ENCODE measurements at regions not wholly inside any gene's neighbourhood (a gene's known extent, or its start where the extent isn't known, plus 50 kb on each side); places are given as distances from the start of the nearest gene placed in this dataset.

DNA sequence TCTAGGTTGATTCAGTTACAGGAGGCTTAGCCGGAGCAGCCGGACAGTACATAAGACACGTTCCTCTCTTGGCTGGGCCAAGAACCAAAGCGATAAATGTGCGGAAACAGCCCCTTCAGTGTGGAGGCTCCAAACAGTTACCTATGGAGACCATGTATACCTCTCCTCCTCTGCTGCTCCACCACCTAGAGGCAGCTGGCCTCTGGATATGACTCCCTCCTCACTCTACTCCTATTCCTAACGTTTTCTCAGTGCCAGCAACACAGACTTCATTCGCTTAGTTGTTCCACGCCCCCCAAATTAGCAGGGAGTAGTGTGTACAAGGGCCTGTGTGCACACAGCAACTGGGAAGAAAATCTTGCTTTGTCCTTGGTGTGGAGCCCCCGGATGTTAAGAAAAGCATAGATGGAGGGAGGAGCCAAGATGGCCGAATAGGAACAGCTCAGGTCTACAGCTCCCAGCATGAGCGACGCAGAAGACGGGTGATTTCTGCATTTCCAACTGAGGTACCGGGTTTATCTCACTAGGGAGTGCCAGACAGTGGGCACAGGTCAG is 362.3 kb upstream of the KIRREL3 start:
- no peak for DNase-seq

DNA sequence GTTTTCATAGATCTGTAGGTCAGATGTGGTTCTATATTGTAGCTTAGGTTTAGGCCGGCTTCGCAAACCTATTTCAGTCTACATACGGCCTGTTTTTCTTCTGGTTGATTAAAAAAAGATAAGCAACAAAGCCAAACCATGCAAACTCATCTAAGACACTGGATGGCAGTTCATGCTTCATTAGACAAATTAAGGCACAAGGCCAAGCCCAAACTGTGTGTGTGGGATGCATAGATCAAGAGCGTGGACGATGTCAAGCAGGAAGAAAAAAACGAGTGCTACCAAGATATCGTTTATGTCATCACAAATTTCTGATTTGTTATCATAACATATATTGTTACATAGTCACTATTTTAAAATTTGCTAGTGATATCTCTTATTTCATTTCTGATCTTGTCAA is 357.6 kb upstream of the KIRREL3 start:
- no peak for DNase-seq

DNA sequence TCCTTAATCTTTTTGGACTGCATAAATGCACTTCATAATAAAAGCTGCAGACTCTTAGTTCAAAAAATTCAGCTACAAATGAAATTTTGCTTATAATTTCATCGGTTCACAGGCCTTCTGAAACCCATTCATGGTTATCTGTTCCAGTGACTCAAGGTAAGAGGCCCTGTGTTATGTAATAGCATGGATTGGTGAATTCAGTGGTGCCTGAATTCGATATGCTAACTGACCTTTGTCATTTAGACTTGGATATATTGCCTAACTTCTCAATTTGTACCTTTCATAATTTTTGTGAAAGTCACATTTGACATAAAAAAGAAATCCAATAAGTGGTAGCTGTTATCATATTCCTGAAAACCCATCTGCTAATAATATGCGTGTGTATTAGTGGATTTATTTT is 349.9 kb upstream of the KIRREL3 start:
- DNase-seq: no peak

DNA sequence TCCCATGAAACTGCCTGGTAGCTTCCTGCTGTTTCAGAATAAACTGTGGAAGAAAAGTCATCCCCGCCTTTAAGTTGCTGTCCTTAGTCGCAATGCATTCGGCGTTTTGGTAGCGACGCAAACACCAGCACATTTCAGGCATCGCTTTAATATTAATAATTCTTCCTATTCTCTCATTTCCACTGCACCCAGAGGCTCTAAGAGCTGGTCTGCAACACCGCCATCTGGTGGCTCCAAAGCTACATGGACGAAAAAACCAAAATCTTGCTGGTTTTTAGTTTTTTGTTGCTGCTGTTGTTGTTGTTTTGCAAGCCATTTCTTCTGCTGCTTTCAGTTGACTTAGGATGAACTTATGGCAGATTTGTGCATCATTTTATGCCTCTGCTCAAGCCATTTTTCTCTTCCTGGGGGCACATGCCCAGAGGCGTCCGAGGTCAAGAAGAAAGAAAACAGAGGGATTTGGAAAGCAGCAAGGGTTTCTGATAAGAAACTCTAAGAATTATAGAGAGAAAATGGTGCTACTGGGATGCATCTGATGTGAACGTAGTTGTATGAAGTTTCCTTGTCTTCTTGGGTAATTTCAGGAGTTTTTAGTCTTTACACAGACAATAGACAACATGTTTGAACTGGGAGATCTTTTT is 345.4 kb upstream of the KIRREL3 start:
- DNase-seq: peak; percentile 14

DNA sequence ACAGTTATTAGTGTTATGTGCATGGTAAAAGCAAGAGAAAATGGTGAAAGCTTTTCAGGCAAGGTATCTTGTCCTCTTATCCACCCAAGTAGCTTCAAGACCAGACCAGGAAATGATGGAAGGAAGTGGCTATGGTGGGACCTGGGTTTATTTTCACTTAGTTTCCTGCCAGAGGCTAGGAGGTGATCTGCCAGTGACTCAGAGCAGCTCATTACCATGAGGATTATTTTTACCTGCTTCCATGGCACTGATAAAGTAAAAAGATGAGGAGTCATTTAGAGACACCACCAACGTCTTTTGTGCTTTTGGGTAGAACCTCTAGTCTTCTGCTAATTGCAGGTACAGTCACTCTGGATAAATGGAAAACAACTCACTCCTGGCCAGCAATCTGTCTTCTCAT is 339.9 kb upstream of the KIRREL3 start:
- DNase-seq: no peak

DNA sequence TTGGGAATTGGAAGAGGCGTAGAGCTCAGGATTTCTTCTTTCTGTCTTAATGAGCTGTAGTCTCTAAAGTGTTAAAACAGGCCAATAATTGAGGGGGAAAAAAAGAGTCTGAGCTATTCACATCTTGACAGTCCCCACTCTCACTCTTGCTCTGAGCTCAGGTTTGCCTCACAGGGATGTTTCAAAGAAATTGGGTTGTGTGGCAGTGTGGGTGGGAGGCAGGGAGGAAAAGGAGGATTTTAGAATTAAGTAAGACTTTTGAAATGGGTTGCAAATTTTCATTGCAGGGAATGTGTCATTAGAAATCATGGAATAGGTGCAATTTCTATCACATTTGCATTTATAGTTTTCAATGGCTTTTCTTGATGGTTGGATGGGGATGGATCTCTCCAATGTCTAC is 338.8 kb upstream of the KIRREL3 start:
- DNase-seq: no peak

DNA sequence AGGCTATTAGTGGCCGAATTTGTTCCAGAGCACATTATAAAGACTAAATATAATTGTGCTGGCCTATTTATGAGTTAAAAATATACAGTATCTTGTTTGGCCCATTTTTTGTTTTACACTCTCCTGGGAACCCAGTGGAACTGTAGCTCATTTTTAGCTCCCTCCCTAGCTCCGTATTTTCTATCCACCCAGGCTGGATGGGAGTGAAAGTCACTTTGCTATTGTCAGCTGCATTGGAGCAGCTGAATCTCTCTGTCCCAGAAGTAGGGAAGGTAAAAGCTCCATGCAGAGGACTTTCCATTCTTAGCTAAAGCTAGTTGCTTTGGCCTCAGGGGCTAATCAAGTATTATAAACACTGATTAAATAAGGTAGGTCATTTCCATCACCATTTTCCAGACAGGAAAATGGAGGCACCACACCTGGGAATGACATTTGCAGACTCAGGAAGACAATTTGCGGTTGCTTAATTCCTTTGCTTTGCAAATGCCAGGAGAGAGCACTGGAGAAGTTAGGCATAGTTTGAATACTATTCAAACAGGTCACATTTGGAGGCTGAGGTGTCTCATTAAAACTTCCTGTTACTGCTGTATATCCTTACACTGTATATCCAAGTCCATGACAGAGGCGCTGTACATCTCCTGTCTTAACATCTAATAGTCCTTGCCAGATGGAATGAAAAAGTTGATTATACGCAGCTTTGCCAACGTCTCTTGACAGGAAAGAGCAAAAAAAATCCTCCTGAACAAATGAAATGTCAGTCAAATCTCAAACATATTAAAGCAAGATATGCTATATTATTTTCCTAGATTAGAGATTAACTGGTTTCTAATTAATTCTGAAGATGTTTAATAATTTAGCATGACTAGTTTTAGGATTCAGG is 338.1 kb upstream of the KIRREL3 start:
- DNase-seq: no peak

DNA sequence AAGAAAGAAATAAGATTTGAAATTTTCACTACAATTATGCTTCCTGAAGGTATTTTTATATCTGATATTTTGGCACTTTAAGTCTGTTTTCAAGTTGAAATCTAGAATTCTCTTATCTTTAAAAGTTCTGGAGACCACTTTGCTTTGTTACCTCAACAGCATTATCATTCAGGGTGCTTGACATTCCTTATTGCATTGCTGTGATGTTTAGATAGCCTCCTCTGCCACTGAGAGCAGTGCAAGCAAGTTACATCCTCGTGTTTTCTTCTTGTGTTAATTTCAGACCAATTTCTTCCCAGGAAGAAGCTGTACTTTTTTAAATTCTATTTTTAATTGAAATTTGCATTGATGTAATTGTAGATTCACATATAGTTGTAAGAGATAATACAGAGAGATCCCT is 333.9 kb upstream of the KIRREL3 start:
- DNase-seq: no peak

DNA sequence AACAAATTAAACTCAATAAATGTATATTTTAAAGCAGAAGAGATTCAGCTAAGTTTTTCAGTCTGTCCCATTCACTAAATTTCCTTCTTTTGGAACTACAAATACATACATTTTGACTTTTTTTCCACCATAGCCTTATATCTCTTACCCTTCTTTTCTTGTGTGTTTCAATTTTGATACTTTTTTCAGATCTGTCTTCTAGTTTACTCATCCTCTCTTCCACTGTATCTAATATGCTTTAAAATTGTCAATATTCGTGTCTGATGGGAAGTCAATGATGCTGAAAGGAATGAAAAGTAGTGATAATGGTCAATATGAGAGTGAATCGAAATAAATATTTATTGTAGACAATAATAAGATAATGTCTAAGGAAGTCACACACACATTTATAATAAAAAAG is 332.3 kb upstream of the KIRREL3 start:
- DNase-seq: no peak

DNA sequence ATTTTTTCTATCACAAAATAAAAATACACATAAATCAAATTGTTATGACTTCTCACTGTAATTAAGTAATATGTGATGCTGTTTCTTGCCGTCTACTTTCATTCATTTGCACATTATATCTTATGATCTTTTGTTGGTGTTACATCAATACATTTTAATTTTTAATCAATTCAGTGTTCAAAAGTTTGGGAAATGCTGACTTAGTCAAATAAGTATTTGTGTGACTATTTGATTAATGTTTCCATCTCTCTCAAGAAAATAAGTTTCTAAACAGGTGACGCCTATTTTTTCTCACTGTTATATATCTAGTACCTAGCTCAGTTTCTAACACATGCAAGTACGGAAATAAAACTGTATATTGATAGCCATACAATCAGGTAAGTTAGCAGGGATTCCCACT is 329.5 kb upstream of the KIRREL3 start:
- no peak for DNase-seq

DNA sequence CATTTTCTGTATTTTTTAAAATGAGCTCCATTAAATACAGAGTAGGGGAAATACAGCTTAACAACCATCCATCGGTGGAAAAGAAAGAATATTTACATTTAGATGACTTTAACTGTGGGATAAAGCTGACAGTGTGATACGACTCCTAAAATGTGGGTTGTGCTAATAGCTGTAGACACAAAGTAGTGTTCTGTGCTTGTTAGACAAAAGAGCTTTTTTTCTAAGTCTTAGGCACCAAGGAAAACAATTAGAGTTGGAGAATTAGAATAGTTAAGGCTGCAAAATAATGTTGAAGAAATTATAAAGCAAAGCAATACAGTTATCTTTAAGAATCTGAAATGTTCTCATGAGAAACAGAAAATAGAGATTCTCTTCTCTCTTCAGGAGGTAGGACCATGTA is 307.7 kb upstream of the KIRREL3 start:
- no peak for DNase-seq

DNA sequence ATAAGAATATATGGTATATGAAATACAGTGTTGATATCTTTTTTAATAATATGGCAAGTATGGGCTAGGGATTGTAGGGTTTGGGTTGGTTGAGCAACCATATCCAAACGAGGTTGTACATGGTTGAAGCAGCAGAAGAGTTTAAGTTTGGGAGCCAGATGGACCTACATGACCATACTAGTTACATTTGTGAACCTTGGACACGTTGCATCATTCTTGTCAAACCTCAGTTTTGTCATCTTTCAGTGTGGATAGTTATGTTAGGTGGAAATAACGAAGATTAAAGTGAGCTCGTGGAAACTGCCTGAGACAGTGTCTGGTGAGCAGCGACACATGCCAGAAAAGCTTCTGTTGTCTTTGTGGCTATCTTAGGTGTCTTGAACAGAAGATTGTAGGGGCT is 307.1 kb upstream of the KIRREL3 start:
- DNase-seq: no peak

DNA sequence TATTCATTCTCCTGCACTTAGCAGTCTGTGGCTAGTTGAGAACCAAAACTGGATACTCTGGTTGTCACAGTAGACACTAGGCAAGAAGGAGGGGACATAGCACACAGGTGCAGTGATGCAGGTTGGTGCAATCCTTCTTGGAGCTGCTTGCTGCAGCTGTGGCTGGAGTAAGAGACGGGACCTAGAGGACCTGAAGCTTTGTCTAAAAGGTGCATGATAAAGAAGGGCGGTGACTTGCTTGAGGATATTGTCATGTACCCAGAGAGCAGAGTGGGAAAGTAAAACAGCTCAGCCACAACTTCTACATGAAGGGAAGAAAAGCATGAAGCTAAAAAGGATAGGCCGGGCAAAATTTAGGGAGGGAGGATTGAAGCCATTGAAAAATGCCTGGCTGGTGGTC is 304.1 kb upstream of the KIRREL3 start:
- DNase-seq: no peak

DNA sequence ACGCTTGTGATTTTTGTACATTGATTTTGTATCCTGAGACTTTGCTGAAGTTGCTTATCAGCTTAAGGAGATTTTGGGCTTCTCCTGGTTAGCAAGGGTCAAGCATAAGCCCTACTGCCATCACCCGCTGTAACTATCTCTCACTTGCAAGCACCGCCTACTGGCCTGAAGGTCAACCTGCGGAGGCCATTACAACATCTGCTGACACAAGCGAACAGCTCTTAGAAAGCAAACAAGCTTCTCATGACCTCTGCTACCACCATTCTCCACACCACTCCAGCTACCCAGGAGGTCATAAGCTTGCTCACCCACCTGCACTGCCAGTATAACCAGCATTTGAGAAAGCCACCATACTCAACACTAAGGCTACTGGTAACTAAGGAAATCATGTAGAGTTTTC is 288.4 kb upstream of the KIRREL3 start:
- DNase-seq: no peak

DNA sequence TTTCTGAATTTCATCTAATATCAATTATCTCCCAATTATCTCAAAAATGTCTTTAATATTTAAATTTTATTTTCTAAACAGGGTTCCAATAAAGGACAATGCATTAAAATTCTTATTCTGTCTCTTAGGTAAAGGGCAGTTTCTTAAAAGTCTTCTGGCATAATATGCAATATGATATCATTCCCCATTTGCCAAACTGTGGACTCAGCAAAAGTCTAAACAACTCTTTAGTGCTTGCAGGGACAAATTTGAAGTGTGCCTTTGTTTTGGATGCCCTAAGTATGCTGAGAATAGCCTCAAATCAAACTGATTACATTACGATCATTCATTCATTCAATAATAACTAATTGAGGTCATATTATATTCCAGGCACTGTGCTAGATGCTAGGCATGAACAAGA is 281.0 kb upstream of the KIRREL3 start:
- DNase-seq: no peak

DNA sequence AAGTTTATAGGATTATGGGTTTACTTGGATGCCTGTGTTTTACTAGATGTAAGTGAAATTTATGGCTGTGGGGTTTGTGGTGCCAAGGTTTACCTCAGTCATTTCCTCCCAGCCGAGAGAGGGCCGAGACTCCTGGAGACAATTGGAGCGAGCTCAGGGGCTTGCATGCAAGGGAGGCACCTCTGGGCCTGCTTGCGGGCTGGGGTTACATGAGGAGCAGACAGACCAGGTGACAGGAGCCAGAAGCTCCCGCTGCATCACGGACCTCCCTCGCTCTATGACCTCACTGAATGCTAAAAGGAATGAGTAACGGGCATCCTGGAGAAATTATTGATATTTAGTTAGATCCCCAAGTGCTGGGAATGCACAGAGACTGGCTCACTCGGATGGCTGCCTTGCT is 275.2 kb upstream of the KIRREL3 start:
- no peak for DNase-seq

DNA sequence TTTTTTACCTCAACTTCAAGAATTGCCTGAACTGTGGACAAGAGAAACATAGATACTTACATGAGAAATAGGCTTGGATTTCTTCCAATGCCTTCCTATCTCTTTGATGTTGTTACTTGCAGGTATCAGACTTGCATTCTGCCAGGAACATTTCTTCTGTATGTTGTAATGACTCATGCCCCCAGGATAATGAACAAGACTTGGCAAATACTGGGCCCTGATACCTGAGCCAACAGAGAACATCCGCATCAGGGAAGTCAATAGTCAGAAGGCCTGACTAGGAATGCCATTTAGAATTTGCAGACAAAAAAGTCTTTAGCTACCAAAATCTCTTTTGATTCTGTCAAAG is 273.7 kb upstream of the KIRREL3 start:
- no peak for DNase-seq

DNA sequence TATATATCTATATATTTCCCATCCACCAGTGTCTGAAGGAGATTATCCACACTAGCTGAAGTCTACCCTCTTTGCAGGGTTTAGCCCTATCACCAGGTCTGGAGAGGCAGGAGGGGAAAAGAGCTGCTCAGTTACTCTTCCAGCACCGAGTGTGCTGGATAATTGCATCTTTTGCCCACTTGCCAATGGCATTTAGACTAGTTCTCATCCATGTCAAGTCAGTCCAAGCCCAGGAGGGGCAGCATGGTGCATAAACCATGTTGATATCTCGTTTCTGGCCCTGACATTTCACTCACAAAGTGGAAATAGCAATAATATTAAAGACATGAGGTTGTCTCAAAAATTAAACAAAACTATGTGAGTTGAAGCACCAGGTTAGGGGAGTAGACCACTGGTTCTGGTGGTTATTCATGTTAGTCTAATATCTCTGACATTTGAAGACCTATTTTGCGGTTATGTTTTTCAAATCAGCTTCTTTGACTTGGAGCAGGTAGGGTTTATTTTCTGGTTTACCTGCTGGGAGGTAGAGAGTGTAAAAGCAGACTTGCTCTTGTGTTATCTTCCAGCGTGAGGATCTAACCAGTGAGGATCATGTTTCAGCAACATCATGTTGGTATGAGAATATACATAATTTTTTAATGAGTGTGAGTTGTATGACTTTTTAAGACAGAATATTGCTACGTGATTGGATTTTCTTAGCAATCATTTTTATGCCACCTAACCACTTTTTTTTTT is 273.2 kb upstream of the KIRREL3 start:
- DNase-seq: no peak

DNA sequence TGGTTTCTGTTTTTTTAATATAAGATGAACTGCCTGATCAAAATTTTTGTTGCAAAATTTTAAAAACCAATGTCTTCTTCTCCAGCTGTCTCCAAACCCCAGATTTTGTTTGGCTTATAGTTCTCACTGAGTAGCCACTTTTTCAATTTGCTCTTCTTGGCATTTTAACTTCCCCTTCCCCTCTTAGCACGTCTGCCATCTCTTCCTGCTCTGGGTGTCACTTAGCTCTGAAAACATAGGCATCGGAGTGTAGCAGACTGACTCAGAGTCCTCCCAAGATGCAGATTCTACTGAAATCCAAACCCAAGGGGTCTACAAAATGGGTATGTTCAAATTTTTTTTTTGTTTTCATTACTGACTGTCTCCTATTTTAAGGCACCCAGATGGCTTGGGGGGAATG is 270.3 kb upstream of the KIRREL3 start:
- no peak for DNase-seq

DNA sequence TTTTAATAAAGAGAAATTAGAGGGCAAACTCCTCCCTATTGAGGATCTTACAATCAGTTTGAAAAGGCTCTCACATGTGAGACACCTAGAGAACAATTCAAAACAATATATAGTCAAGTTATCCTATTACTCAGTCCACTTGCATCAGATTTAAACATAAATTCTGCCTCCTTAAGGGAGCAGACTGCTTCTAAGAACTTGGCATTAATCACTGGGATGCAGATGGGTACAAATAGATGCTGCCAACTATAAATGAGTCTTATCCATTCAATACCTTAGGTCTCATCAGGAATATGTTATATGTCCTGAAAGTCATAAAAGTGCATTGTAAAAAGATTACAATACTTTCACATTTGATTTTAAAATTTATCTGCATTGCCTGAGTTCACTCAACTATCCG is 269.3 kb upstream of the KIRREL3 start:
- DNase-seq: no peak

DNA sequence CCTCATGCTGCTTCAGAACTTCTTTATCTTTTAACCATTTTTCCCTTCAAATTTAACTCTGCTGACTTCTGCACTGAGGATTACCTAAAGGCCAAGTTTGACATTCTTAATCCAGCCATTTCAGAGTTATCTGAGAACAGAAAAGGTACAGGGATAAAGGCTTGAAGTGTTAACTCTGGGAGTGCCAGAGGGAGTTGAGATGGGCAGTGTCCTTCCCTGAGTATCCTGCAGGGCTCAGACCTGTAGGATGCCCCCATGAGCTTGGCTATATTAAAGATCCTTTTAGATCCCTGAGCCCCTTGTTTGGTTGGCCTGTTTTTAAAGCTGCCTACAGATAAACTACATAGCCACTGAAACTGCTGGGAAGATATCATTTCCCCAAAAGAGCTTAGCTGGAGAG is 268.4 kb upstream of the KIRREL3 start:
- no peak for DNase-seq

DNA sequence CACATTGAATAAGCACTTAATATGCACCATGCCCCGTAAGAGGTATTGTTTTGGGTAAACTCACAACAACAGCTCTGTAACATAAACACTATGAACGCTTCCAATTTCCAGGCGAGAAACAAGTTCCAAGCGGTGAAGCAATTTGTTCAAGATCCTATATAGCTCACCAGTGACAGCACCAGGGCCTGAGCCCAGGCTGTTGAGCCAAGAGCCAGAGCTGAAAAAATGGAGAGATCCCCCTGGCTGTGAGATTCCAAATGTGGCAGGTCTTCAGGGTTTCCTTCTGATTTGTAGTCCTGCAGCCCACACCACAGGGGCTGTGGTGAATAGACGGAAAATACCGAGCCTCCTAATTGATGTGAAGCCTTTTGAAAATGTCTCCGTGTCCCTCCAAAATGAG is 268.0 kb upstream of the KIRREL3 start:
- no peak for DNase-seq

DNA sequence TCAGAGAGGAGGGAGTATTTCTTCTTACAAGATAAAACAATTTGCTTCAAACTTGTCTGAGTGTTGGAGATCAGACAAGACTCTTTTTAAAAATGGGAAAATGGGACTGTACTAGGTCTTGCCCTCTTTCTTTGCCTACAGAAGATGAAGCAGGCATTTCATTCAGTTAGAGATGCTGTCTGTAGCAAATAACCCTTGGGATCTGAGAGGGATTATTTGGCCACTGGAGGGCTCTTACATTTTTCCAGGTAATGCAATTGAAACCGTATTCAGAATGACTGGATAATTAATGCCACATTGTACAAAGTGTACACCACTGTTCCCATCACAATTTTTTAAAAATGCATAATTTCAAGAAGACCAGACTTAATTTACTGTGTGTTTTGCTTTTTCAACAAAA is 258.5 kb upstream of the KIRREL3 start:
- DNase-seq: no peak

DNA sequence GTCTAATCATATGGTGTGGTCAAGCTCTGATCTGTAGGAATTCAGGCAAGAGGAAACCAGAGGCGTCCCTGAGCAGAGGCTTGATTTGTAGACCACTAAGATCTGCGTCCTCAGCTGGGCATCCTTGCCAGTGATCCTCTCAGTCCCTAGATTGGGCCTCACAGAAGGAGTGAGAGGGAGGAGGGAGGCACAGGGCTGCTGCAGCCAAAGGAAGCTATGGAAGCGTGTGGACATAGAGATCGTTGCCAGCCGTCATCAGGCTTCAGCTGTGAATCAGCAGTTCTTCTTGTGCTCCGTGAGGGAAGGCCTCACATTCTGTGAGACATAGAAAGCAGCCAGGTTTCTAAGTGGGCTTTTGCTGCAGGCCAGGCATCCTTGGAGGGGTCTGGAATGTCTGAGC is 254.6 kb upstream of the KIRREL3 start:
- no peak for DNase-seq

All from CD4-positive, alpha-beta T cell treated with Interleukin-17A for 4 hours (primary cell).